ENCODE measurements at regions not wholly inside any gene's neighbourhood (a gene's known extent, or its start where the extent isn't known, plus 50 kb on each side); places are given as distances from the start of the nearest gene placed in this dataset.

DNA sequence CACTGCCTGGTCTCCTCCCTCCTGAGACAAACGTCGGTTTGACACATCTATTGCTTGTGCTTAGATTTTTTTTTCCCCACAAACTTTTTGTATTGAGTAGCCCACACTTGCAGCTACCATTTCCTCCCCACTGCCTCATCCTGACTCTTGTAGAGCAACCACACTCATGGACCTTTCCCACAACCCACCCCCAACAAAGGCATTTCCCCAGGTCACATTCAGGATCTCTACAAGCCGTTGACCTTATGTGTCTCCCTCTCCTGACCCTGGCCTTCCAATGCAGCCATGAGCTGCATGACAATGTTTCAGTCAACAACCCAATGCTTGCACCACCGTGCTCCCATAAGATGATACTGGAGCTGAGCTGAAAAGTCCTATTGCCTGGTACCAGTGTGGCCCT, 91.9 kb upstream of the MKI67 start:
- TF ChIP-seq, protein P1, sequence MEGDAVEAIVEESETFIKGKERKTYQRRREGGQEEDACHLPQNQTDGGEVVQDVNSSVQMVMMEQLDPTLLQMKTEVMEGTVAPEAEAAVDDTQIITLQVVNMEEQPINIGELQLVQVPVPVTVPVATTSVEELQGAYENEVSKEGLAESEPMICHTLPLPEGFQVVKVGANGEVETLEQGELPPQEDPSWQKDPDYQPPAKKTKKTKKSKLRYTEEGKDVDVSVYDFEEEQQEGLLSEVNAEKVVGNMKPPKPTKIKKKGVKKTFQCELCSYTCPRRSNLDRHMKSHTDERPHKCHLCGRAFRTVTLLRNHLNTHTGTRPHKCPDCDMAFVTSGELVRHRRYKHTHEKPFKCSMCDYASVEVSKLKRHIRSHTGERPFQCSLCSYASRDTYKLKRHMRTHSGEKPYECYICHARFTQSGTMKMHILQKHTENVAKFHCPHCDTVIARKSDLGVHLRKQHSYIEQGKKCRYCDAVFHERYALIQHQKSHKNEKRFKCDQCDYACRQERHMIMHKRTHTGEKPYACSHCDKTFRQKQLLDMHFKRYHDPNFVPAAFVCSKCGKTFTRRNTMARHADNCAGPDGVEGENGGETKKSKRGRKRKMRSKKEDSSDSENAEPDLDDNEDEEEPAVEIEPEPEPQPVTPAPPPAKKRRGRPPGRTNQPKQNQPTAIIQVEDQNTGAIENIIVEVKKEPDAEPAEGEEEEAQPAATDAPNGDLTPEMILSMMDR (IDR thresholded peaks at IDR 0.05; ENCODE audit: borderline replicate concordance, extremely low read depth, low read length, poor library complexity, severe bottlenecking): no peak
- no peak for TF ChIP-seq EZH2 (IDR thresholded peaks at IDR 0.05; ENCODE audit: borderline replicate concordance, low read depth, low read length, severe bottlenecking)
